K562 (cell line): ENCODE measurements at regions not wholly inside any gene's neighbourhood (a gene's known extent, or its start where the extent isn't known, plus 50 kb on each side); places are given as distances from the start of the nearest gene placed in this dataset.

Experiments
- ARHGAP35 ChIP-seq: fragments of 450-650 bp; IDR thresholded peaks from 2 replicates; pipeline ENCODE4 v1.6.1; 2018; ENCODE audit not compliant: partially characterized antibody
- BRD9 ChIP-seq: fragments of 450-650 bp; IDR thresholded peaks from 2 replicates; pipeline ENCODE4 v1.6.1; 2018; ENCODE audit warnings: low read depth; ENCODE audit not compliant: partially characterized antibody
- EGR1 ChIP-seq: fragments of 450-650 bp; conservative IDR thresholded peaks from 2 replicates; pipeline ENCODE4 v1.6.1; 2017; ENCODE audit warnings: mild to moderate bottlenecking
- LARP7 ChIP-seq: fragments of 450-650 bp; IDR thresholded peaks from 2 replicates; pipeline ENCODE4 v1.6.1; 2016
- SREBF2 ChIP-seq: sonication (generic); formaldehyde crosslinking; IDR thresholded peaks from 2 replicates; pipeline ENCODE4 v1.4.0; 2020; ENCODE audit warnings: mild to moderate bottlenecking, missing genetic modification reagents
- TAL1 ChIP-seq: fragments of 450-650 bp; IDR thresholded peaks from 2 replicates; pipeline ENCODE4 v1.6.1; 2016; ENCODE audit warnings: mild to moderate bottlenecking
- TSC22D4 ChIP-seq: fragments of 450-650 bp; IDR thresholded peaks from 2 replicates; pipeline ENCODE4 v1.6.1; 2016; ENCODE audit warnings: missing genetic modification characterization, missing biosample characterization, control low read depth
- YBX1 ChIP-seq: fragments of 450-650 bp; IDR thresholded peaks from 2 replicates; pipeline ENCODE4 v1.7.1; 2016; ENCODE audit warnings: mild to moderate bottlenecking
- ZNF583 ChIP-seq: fragments of 250-450 bp; sonication (Bioruptor Pico); IDR thresholded peaks from 2 replicates; pipeline ENCODE4 v1.4.0; 2020
- TF ChIP-seq, protein P1 (sequence below): fragments of 450-650 bp; IDR thresholded peaks from 2 replicates; pipeline ENCODE4 v1.6.1; 2018; ENCODE audit warnings: mild to moderate bottlenecking, low read depth; ENCODE audit not compliant: partially characterized antibody
- TF ChIP-seq, protein P2 (sequence below): fragments of 450-650 bp; IDR thresholded peaks from 2 replicates; pipeline ENCODE4 v1.7.0; 2016; ENCODE audit warnings: borderline replicate concordance

DNA sequence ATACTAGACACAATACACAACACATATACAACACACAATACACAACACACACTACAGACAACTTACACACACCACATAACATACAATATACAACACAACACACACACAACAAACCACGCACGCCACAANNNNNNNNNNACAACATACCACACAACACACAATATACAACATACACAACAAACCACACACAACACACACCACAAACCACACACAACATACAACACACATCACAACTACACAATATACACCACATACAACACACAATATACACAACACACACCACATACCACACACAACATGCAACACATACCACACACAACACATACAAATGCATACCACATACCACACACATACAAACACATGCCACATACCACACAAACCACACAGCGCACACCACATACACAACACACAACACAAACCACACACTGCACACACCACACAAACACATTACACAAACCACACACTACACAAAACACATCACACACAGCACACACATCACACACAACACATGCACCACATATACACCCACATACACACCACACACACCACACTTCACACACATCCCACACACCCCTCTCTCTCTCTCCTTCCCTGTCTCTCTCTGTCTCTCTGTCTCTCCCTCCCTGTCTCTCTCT lies 108.3 kb downstream of the ETS2 start (continued):
- TF ChIP-seq, protein P1, sequence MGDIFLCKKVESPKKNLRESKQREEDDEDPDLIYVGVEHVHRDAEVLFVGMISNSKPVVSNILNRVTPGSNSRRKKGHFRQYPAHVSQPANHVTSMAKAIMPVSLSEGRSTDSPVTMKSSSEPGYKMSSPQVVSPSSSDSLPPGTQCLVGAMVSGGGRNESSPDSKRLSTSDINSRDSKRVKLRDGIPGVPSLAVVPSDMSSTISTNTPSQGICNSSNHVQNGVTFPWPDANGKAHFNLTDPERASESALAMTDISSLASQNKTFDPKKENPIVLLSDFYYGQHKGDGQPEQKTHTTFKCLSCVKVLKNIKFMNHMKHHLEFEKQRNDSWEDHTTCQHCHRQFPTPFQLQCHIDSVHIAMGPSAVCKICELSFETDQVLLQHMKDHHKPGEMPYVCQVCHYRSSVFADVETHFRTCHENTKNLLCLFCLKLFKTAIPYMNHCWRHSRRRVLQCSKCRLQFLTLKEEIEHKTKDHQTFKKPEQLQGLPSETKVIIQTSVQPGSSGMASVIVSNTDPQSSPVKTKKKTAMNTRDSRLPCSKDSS = peak; percentile 9
- TF ChIP-seq SREBF2 (no peak), TAL1 (no peak), ZNF583 (CRISPR knock-in tag) (no peak), EGR1 (0 out of 2 replicates have a peak, but pooled peaks have one; percentile 3), BRD9 (peak; percentile 17), TSC22D4 (tag) (peak; percentile 87; the same call in 1 of the 2 replicates), ARHGAP35 (peak; percentile 36), YBX1 (peak; percentile 58; the same call in 1 of the 2 replicates), LARP7 (peak; percentile 87; the same call in 1 of the 2 replicates)
- TF ChIP-seq, protein P2, sequence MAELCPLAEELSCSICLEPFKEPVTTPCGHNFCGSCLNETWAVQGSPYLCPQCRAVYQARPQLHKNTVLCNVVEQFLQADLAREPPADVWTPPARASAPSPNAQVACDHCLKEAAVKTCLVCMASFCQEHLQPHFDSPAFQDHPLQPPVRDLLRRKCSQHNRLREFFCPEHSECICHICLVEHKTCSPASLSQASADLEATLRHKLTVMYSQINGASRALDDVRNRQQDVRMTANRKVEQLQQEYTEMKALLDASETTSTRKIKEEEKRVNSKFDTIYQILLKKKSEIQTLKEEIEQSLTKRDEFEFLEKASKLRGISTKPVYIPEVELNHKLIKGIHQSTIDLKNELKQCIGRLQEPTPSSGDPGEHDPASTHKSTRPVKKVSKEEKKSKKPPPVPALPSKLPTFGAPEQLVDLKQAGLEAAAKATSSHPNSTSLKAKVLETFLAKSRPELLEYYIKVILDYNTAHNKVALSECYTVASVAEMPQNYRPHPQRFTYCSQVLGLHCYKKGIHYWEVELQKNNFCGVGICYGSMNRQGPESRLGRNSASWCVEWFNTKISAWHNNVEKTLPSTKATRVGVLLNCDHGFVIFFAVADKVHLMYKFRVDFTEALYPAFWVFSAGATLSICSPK = peak; percentile 41; the same call in 1 of the 2 replicates
- TF ChIP-seq, all 486 proteins: peak for 26
